HG03442 (cell line): ENCODE measurements at regions not wholly inside any gene's neighbourhood (a gene's known extent, or its start where the extent isn't known, plus 50 kb on each side); places are given as distances from the start of the nearest gene placed in this dataset.
A peak's percentile ranks its signal among the peaks of the same experiment; 100 is the strongest.
"Not testable (repeated sequence)": the region's sequence is repeated elsewhere in the genome, so short reads cannot be mapped to it uniquely, and the experiment has no call there.

Experiments
- ATAC-seq: cut with Tn5 transposase; IDR thresholded peaks from one replicate; pipeline ENCODE4 v1.9.1; 2021; ENCODE audit warnings: mild to moderate bottlenecking, moderate library complexity; ENCODE audit not compliant: unreplicated experiment

DNA sequence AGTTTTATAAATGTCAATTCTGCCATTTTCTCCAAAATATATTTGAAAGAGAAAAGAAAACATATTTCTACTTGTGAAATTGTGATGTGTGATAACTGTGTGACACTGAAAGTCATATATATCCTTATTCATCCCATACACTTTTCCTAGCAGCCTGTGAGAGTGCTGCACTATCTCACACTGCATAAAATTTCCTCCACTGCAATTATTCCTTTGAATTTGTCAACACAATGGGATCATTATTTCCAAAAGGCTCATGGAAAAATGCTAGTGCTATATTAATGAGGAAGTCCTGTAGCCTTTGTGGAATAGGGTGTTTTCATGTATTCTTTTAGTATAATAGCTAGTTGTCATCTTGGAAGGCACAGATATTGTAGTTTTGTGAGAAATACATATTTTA, 504.1 kb downstream of the RPL10L start:
- no peak for ATAC-seq

DNA sequence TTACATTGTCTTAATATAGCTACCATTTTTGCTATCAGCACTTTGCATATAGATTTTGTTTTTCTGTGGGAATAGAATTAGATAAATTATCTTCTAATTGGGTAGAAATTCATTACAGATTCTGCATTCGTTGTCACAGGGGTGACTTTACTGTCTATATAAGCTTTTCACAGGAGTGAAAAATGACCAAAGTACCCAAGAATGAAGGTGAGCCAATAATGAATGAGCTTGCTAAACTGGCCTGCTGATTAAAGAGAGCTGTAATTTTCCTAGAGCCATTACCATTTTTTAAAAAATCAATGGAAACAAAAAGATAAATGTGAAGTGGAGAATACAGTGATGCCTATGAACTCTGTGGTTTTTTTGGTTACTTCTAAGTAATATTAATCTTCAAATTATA, 504.6 kb downstream of the RPL10L start:
- no peak for ATAC-seq

DNA sequence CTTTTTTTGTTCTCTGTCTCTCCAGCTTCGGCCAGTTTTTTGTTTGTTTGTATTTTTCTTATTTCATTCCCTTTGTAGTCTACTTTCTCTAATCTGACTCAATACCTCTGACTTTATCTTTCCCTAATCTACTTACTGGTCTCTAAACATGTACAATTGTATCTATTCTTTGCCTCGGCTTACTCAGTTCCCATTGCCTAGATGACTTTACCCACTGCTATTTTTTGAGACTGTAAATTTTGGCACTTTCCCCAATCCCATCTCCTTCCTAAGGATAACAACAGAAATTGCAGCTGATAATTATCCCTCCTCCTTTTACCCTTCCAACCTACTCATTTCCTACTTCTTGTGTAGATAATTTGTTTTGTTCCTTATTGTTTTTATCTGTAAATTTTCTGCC, 511.1 kb downstream of the RPL10L start:
- no peak for ATAC-seq

DNA sequence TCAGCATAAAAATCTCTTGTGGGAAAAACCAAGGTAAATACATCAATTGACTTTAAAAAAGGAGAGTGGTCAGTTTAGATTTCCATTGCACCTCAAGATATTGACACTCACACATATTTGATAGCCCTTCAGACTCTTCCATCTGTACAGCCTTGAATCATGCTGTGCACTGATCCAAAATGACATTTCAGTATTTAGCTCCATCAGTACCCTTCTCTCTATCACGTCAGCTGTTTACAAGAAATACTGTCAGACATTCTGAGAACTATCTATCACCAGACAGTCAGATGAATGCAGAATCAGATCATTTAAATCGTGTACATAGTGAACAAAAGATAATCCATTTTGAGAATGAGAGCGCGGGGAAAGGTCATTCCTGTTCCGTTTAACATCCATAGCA, 511.9 kb downstream of the RPL10L start:
- no peak for ATAC-seq

DNA sequence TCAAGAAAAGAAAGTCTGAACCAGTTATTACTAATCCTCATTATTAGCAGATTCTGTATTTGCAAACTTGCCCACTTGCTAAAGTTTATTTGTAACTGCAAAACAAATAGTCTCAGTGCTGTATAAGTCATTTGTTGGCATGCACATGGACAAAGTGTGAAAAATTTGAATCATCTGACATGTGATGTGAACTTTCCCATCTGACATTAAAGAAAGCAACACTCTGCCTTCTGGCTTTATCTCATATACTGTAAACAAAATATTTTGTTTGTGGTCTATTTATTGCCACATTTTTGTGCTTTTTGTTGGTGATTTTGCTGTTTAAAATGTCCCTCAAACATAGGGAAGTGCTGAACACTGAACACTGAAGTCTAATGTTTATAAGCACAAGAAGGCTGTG, 513.8 kb downstream of the RPL10L start:
- ATAC-seq, result no peak

DNA sequence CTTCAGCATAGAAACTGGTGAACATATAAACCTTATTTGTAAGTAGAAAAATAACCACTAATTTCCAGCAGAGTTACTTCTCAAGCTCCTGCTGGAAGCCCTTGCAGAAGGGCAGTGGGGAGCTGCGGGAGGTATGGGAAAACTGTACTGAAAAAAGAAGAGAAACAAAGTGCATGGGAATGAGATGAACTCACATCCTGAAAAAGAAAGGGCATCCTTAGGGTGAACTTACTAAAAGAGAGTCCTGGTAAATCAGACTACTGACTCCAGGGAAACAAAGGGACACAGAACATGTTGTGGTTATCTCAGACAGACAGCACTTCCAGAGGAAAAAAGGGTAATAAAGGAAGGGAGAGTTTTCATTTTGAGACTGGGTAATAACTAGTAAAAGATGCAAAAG, 515.1 kb downstream of the RPL10L start:
- ATAC-seq, result no peak

DNA sequence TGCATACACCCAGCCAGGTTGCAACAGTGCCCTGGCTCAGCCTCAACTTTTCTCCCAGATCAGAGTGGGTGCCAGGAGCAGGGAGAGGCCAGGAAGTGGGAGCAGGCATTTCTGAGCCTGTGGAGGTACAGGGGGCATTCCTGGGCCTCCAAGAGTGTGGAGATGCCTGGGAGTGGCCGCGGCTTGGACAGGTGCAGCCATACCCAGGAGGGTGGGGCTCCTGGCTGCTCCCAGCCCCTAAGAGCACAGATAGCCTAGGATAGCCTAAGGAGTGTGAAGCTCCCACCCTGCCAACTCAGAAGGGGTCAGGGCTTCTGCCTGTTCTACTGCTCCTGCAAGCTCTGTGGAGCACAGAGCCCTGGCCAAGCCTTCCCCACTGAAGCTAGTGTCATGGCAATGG, 543.4 kb downstream of the RPL10L start:
- ATAC-seq, result no peak

DNA sequence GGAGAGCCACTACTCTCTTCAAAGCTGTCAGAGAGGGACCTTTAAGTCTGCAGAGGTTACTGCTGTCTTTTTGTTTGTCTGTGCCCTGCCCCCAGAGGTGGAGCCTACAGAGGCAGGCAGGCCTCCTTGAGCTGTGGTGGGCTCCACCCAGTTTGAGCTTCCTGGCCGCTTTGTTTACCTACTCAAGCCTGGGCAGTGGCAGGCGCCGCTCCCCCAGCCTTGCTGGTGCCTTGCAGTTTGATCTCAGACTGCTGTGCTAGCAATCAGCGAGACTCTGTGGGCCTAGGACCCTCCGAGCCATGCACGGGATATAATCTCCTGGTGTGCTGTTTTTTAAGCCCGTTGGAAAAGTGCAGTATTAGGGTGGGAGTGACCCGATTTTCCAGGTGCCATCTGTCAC, 550.7 kb downstream of the RPL10L start:
- ATAC-seq, result not testable (repeated sequence)

DNA sequence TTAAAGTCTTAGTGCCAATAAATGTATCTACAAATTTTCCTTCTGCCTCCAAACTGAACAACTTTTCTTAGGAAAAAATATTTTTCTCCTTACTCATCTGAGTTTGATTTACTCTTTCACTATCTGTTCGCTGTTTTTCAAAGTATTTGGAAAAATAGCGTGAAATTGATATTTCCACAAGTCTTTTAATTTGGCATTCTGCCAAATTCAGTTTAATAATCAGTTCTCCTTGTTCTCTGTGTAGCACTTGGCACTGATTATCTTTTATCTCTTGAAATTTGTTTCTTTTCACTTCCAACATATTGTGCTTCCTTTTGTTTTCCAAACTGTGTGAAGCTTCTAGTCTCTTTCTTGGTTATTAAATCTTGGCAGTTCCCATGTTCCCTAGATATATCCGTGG, 559.8 kb downstream of the RPL10L start:
- ATAC-seq, result no peak

DNA sequence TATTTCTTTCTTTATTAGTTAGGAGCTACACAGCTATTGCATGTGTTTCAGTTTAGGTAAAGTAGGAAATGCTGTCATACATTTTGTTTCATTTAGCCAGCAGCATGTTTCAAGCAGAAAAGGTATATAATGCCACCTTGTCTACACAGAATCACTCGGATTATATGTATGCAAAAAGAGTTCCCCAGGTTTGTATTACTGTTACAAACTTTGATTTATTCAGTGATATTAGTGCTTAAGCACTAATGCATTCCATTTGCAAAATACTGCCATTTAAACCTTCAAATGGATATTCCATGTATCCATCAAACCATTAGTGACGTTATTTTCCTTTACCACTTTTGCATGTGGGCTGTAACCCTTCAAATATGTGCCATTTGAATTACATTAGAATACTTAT, 564.0 kb downstream of the RPL10L start:
- ATAC-seq, result no peak

DNA sequence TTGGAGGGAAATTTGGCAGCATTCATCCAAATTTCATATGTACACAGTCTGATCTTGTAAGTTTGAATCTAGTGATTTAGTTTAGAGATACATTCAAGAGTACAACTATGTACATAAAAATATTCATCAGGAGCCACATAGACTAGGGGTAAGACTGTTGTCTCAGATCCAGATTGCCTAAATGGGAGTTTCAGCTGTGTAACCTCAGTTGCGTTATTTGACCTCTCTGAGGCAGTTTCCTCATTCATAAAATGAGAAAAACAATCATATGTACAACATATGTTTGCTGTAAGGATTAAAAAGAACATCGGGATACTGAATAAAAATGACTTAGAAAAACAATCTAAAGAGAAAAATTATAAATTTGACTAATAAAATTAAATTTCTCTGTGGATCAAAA, 577.5 kb downstream of the RPL10L start:
- no peak for ATAC-seq

DNA sequence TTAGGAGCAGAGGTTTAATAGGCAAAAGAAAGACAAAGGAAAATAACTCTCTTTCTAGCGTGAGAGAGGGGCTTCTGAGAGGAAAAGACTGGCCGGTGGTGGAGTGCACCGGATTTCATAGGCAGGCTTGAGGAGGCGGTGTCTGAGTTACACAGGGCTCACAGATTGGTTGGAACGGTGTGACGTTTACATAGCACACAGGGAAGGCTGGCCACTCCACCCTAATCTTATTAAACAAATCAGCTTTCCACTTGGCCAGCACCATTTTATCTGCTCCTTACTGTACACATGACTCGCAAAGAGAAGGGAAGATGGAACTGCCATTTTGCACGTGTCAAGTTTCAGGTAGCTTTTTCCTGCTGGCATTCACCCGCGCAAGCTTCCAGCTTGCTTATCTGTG, 587.7 kb downstream of the RPL10L start:
- no peak for ATAC-seq

DNA sequence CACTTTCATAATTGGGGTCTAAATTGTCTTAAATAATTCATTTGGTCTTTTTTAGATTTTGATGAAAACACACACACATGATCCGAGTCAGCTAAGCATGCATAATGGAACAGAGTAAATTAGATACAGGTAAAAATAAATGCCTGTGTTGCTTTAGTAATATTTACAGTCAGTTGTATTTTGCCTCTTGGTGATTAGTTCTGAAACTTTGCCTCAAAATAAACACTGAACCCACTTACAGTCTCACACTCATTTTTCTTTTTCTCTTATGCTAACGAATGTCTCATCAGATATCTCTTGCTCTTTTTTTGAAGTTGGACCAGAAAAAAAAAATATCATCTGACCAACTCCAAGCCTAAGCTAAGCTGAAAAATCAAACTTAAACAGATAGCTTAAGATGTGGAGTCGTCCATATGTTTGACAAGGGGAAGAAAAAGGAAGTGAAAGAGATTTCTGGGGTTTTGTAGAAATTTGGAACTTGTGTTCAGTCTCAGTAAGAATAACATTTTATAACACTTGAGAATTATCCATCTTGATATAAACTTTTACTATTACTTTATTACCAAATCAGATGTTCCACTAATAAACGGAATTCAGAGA, 592.5 kb downstream of the RPL10L start:
- ATAC-seq, result peak; percentile 63

DNA sequence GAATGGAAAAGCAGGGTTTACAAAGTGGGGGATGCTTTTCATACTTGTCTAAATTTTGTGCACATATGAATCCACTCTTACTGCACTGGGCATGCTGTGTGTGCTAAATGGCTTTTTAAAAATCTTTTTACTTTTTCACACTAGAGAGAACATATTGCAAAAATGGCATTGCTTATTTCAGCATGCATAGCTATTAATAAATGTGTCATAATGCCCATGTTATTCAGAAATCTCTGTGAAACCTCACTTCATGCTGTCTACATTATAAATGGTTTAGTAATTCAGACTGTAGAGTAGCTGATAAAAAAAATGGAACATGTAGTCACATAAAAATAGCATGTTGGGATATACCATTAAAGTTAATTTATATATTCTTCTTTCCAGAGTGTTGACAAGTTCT, 593.8 kb downstream of the RPL10L start:
- ATAC-seq, result no peak

DNA sequence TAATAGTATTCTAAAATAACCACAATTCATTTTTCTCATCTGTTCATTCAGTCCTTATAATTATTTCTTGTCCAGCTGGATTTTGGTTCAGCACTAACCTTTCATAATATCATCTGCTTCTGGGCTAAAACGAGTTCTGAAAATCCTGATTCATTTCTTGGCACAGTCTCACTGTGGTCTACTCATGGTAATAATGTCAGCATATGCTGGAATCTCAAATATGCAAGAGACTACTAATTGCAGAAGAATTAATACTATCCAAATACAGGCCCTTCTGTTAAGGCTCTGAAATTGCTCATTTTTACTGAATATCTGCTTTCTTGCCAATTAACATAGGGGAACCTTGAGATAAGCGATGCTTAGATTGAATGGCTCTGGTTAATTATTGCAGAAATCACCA, 597.1 kb downstream of the RPL10L start:
- no peak for ATAC-seq

DNA sequence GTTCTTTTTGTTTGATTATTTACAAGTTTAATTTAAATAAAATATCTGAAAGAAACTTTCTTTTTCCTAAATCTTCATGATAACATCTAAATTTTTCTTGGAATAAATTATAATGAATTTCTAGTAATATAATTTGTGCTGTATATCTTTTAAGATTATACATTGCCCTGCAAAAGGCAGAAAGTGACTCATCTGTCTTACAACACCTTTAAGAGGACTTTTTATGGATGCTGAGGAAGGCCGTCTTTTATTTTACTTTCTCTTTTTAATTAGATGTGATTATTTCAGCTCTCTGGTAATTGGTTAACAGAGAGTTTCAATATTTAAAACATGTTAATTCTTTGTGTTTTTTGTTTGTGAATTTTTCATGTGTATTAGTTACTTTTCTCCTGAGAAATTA, 598.4 kb downstream of the RPL10L start:
- ATAC-seq, result no peak

DNA sequence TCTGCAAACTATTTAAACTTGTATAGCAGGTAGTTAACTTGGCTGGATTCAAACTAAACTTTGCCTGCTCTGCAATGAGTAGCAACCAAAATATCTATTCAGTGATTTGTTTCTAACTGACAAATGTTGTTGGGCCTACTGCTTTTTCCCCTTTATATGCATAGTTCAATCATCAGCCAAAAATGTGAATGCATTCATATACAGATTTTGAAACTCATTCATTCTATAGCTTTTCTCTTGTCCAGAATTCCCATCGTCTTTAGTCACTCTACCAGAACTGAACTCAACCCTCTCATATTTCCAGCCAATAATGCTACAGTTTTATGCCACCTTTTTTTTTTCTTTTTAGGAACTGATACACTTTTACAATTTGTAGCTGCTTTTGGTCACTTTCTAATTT, 599.8 kb downstream of the RPL10L start:
- no peak for ATAC-seq

DNA sequence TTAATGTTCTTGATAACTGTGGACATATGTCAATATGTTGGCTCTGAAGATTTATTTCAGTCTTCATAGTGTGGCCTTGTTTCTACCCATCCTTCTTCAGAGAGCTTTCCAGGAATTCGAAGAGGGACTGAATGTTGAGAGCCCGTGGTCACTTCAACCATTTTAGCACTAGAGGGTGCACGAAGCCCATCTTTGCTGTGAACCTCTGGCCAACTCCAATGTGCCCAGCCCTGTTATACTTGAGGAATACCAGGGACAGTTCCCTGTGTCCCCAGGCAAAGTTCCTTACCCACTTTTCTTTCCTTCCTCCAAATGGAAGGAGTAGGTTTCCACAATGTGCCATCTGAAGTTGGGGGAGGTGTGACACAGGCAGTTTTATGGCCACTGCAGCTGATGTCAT, 603.5 kb downstream of the RPL10L start:
- ATAC-seq, result no peak

DNA sequence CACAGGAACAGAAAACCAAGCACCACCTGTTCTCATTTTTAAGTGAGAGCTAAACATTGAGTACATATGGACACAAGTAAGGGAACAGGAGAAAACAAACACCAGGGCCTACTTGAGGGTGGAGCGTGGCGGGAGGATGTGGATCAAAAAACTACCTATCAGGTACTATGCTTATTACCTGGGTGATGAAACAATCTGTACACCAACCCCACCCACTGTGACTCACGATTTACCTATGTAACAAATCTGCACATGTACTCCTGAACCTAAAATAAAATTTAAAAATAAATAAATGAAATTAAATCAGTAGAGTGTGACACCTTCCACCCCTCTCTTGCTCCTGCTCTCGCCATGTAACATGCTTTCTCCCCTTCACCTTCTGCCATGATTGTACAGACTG, 615.5 kb downstream of the RPL10L start:
- ATAC-seq, result no peak

DNA sequence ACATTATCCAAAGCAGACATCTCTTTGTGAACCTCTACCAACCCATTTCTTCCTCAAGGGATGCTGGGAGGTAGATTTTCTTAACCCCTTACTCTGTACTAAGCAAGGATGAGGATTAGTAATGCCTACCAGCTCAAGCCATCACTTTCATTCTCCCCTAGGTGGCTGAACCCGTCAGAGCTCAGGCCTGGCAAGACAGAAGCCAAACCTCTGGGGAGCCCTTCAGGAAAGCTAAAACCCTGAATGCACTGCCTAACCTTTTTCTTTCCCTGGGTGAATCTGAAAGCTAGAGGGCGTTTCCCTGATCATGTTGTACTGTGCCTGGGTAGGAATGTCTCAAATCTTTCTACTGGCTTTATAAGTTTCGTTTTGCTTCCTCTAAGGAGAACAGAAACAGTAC, 617.3 kb downstream of the RPL10L start:
- ATAC-seq, result no peak

DNA sequence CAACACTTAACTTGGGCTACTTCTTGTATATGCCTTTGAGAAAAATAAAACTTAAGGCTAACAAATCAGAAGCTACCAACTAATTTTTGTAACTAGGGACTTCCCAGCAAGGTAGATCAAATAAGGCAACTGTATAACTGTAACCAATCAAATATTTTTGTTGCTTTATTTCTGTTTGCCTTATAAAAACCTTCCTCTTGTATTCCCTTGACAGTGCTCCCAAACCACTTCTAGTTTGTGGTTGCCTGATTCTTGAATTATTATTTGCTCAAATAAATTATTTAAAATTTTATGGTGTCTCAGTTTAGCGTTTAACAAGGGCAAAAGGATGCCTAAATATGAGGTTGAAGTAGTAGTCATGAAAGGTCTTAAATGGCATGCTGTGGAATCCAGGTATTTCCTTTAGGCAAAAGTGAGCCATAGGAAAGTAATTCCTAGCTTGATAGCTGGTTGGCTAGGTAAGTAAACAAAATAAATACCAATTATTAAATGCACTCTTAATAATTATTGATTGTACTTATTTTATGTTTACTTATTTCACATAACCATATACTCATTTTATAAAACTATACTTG, 632.6 kb downstream of the RPL10L start:
- ATAC-seq, result no peak

DNA sequence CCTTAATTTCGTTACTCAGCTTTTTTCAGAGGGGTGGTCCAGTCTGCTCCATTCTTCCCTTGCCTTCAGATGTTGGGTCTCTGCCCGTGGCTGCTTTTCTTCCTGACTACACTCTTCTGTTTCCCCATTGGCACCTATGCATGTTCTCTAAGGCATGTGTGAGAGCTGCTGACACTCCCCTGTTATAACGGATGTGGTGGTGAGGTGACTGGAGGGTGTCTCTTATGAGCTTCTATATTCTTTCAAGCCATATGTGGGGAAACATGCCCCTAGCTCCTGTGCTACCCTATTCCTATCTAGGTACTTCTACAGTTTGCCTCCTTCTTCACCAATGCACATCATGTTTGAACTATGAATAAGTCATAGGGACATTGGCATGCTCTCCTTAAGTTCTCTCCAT, 643.2 kb downstream of the RPL10L start:
- ATAC-seq, result no peak

DNA sequence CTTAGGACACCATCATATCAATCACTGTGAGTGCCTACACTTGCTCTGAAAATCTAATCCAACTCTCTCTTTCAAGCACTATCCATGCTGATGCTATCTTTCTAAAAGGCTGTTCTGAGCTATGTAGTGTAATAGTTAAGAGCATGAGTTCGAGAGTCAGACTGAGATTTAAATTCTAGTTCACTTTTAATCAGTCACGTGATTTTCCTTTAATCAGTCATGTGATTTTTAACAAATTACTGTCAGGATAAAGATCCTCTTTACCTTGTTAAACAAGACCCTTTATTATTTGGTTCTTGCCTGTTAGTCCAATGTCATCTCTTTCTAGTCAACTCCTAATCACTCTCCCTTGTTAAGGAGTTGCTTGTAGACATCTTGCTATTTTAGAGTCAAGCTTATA, 653.0 kb downstream of the RPL10L start:
- ATAC-seq, result no peak
